SK-N-SH treated with all-trans-retinoic acid at 6 μM for 48 hours (cell line): ENCODE measurements at regions not wholly inside any gene's neighbourhood (a gene's known extent, or its start where the extent isn't known, plus 50 kb on each side); places are given as distances from the start of the nearest gene placed in this dataset.

ENCODE experiments used
- ATAC-seq: fragments of 200-7000 bp; cut with Tn5 transposase; 3 replicates; pipeline ENCODE4 v1.9.1; 2020; ENCODE audit warnings: mild to moderate bottlenecking, moderate library complexity
- ARNTL ChIP-seq: fragments of 450-650 bp; formaldehyde crosslinking; IDR thresholded peaks from 2 replicates; pipeline ENCODE4 v1.5.0; 2020; ENCODE audit warnings: low read depth, mild to moderate bottlenecking, moderate library complexity, borderline replicate concordance
- BACH2 ChIP-seq: fragments of 250-450 bp; sonication (Bioruptor Pico); IDR thresholded peaks from 2 replicates; pipeline ENCODE4 v1.9.0; 2021; ENCODE audit warnings: mild to moderate bottlenecking, borderline replicate concordance
- CSDC2 ChIP-seq: fragments of 250-450 bp; sonication (Bioruptor Pico); IDR thresholded peaks from 2 replicates; pipeline ENCODE4 v1.5.0; 2020; ENCODE audit warnings: mild to moderate bottlenecking, moderate library complexity
- ESRRG ChIP-seq: fragments of 250-450 bp; sonication (Bioruptor Pico); IDR thresholded peaks from 2 replicates; pipeline ENCODE4 v1.6.1; 2021; ENCODE audit warnings: mild to moderate bottlenecking
- GLIS3 ChIP-seq: fragments of 250-450 bp; sonication (Bioruptor Pico); IDR thresholded peaks from 2 replicates; pipeline ENCODE4 v1.5.0; 2020; ENCODE audit warnings: mild to moderate bottlenecking, moderate library complexity
- ISL1 ChIP-seq: fragments of 250-450 bp; sonication (Bioruptor Pico); IDR thresholded peaks from 2 replicates; pipeline ENCODE4 v2.1.2; 2022; ENCODE audit warnings: mild to moderate bottlenecking, moderate library complexity
- OSR1 ChIP-seq: fragments of 250-450 bp; sonication (Bioruptor Pico); IDR thresholded peaks from 2 replicates; pipeline ENCODE4 v1.8.0; 2022; ENCODE audit warnings: moderate library complexity, mild to moderate bottlenecking, inconsistent platforms
- PPARA ChIP-seq: fragments of 250-450 bp; sonication (Bioruptor Pico); IDR thresholded peaks from 2 replicates; pipeline ENCODE4 v1.5.0; 2020; ENCODE audit warnings: mild to moderate bottlenecking, borderline replicate concordance
- RARB ChIP-seq: fragments of 250-450 bp; sonication (Bioruptor Pico); IDR thresholded peaks from 2 replicates; pipeline ENCODE4 v1.8.0; 2021; ENCODE audit warnings: mild to moderate bottlenecking, moderate library complexity
- SNAI2 ChIP-seq: fragments of 250-450 bp; sonication (Bioruptor Pico); IDR thresholded peaks from 2 replicates; pipeline ENCODE4 v1.5.0; 2020; ENCODE audit warnings: mild to moderate bottlenecking, moderate library complexity
- TCF4 ChIP-seq: fragments of 250-450 bp; sonication (Bioruptor Pico); IDR thresholded peaks from 2 replicates; pipeline ENCODE4 v1.8.0; 2021; ENCODE audit warnings: mild to moderate bottlenecking, moderate library complexity, borderline replicate concordance
- TOX ChIP-seq: fragments of 250-450 bp; sonication (Bioruptor Pico); IDR thresholded peaks from 2 replicates; pipeline ENCODE4 v1.8.0; 2021; ENCODE audit warnings: mild to moderate bottlenecking, moderate library complexity, borderline replicate concordance
- ZC3H10 ChIP-seq: fragments of 250-450 bp; sonication (Bioruptor Pico); IDR thresholded peaks from 2 replicates; pipeline ENCODE4 v1.5.1; 2021; ENCODE audit warnings: mild to moderate bottlenecking, moderate library complexity
- ZFP3 ChIP-seq: fragments of 250-450 bp; sonication (Bioruptor Pico); IDR thresholded peaks from 2 replicates; pipeline ENCODE4 v1.5.0; 2020; ENCODE audit warnings: mild to moderate bottlenecking, moderate library complexity
- ZFP30 ChIP-seq: fragments of 450-650 bp; formaldehyde crosslinking; IDR thresholded peaks from 2 replicates; pipeline ENCODE4 v1.5.0; 2022; ENCODE audit warnings: mild to moderate bottlenecking, moderate library complexity
- ZNF565 ChIP-seq: fragments of 450-650 bp; formaldehyde crosslinking; conservative IDR thresholded peaks from 2 replicates; pipeline ENCODE4 v1.5.0; 2020; ENCODE audit warnings: low read depth, mild to moderate bottlenecking, moderate library complexity
- ZNF70 ChIP-seq: fragments of 450-650 bp; formaldehyde crosslinking; IDR thresholded peaks from 2 replicates; pipeline ENCODE4 v1.5.0; 2020; ENCODE audit warnings: mild to moderate bottlenecking, moderate library complexity
- ZNF8 ChIP-seq: fragments of 450-650 bp; formaldehyde crosslinking; IDR thresholded peaks from 2 replicates; pipeline ENCODE4 v1.5.0; 2020; ENCODE audit warnings: mild to moderate bottlenecking, moderate library complexity
- TF ChIP-seq, protein P1 (sequence below): fragments of 250-450 bp; sonication (Bioruptor Pico); IDR thresholded peaks from 2 replicates; pipeline ENCODE4 v1.8.0; 2020; ENCODE audit warnings: mild to moderate bottlenecking, moderate library complexity, borderline replicate concordance
- TF ChIP-seq, protein P2 (sequence below): fragments of 250-450 bp; sonication (Bioruptor Pico); IDR thresholded peaks from 2 replicates; pipeline ENCODE4 v1.5.1; 2020; ENCODE audit warnings: low read depth, mild to moderate bottlenecking, moderate library complexity
- TF ChIP-seq, protein P3 (sequence below): fragments of 250-450 bp; sonication (Bioruptor Pico); IDR thresholded peaks from 2 replicates; pipeline ENCODE4 v1.5.1; 2021; ENCODE audit warnings: mild to moderate bottlenecking, moderate library complexity
- TF ChIP-seq, protein P4 (sequence below): fragments of 250-450 bp; sonication (Bioruptor Pico); IDR thresholded peaks from 2 replicates; pipeline ENCODE4 v1.8.0; 2021; ENCODE audit warnings: low read depth, mild to moderate bottlenecking, moderate library complexity, borderline replicate concordance
- TF ChIP-seq, protein P5 (sequence below): fragments of 250-450 bp; sonication (Bioruptor Pico); IDR thresholded peaks from 2 replicates; pipeline ENCODE4 v1.5.0; 2020; ENCODE audit warnings: mild to moderate bottlenecking, moderate library complexity

DNA sequence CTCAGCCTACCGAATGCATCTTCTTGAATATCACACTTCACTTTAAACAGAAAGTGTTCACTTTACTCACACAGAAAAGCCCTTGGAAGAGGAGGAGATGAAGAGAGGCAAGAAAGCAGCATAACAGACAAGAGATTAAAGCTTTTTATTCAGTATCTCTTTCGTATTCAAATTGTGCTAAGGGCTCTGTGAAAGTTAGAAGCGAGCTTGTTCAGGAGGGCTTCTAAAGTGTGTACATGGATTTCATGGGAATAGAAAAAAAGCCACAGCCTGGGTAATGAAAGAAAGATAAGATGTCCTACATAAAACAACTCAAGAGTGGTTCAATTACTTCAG lies 531.9 kb downstream of the TMEM182 start (continued):
- TF ChIP-seq, protein P1, sequence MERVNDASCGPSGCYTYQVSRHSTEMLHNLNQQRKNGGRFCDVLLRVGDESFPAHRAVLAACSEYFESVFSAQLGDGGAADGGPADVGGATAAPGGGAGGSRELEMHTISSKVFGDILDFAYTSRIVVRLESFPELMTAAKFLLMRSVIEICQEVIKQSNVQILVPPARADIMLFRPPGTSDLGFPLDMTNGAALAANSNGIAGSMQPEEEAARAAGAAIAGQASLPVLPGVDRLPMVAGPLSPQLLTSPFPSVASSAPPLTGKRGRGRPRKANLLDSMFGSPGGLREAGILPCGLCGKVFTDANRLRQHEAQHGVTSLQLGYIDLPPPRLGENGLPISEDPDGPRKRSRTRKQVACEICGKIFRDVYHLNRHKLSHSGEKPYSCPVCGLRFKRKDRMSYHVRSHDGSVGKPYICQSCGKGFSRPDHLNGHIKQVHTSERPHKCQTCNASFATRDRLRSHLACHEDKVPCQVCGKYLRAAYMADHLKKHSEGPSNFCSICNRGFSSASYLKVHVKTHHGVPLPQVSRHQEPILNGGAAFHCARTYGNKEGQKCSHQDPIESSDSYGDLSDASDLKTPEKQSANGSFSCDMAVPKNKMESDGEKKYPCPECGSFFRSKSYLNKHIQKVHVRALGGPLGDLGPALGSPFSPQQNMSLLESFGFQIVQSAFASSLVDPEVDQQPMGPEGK (CRISPR knock-in tag): no peak
- TF ChIP-seq ZNF8: no peak
- no peak for TF ChIP-seq RARB (CRISPR knock-in tag)
- no peak for TF ChIP-seq ZNF70
- TF ChIP-seq TOX: no peak
- TF ChIP-seq SNAI2 (CRISPR knock-in tag): no peak
- TF ChIP-seq TCF4 (CRISPR knock-in tag): no peak
- no peak for TF ChIP-seq ZC3H10 (CRISPR knock-in tag)
- no peak for TF ChIP-seq GLIS3 (CRISPR knock-in tag)

DNA sequence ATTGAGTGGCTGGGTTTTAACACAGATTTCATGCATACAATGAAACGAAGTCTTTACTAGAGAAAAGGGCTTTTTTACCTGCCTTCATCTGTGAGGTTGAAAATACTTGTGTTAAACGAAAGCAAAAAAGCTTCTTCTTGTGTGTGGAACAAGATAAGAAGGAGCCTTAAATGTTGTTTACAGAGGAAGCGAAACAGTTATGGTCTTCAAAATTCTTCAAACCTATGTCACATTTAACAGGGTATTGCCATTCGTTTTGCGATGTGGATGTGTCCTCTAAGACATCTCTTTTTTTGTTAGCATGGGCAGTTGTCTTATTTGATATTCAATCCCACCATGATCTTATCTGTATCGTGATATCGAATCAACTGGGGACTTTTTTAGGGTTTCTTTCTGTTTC lies 532.6 kb downstream of the TMEM182 start:
- ATAC-seq: no peak
- TF ChIP-seq ZFP3 (CRISPR knock-in tag) (no peak), BACH2 (no peak), ZNF8 (no peak), PPARA (CRISPR knock-in tag) (no peak), ZFP30 (CRISPR knock-in tag) (no peak), ARNTL (CRISPR knock-in tag) (no peak), ZNF565 (CRISPR knock-in tag) (no peak), TOX (no peak)
- TF ChIP-seq, protein P2, sequence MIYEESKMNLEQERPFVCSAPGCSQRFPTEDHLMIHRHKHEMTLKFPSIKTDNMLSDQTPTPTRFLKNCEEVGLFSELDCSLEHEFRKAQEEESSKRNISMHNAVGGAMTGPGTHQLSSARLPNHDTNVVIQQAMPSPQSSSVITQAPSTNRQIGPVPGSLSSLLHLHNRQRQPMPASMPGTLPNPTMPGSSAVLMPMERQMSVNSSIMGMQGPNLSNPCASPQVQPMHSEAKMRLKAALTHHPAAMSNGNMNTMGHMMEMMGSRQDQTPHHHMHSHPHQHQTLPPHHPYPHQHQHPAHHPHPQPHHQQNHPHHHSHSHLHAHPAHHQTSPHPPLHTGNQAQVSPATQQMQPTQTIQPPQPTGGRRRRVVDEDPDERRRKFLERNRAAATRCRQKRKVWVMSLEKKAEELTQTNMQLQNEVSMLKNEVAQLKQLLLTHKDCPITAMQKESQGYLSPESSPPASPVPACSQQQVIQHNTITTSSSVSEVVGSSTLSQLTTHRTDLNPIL: no peak

DNA sequence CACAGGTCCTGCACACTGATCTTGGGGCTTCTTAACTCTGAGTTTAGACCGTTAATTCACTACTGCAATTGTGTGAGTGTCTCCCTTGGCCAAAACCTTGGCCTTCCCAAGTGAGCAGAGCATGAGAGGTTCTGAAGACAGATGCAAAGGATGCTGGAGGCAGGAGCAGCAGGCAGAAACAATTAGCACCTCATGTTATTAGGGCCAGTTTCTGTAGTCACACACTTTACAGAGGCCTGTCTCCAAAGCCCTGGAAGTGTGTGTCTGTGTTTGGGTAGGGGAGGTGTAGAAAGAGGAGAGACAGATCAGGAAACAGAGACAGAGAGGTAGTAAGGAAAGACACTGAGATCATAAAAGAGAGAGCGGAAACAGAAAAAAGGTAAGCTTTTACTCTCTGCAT lies 533.8 kb downstream of the TMEM182 start:
- ATAC-seq: no peak
- TF ChIP-seq GLIS3 (CRISPR knock-in tag) (no peak), ZFP3 (CRISPR knock-in tag) (no peak), SNAI2 (CRISPR knock-in tag) (no peak), ZNF565 (CRISPR knock-in tag) (no peak), ZNF70 (no peak), ISL1 (no peak), BACH2 (no peak), ZFP30 (CRISPR knock-in tag) (no peak), OSR1 (CRISPR knock-in tag) (no peak)
- TF ChIP-seq, protein P2: no peak
- TF ChIP-seq, protein P3, sequence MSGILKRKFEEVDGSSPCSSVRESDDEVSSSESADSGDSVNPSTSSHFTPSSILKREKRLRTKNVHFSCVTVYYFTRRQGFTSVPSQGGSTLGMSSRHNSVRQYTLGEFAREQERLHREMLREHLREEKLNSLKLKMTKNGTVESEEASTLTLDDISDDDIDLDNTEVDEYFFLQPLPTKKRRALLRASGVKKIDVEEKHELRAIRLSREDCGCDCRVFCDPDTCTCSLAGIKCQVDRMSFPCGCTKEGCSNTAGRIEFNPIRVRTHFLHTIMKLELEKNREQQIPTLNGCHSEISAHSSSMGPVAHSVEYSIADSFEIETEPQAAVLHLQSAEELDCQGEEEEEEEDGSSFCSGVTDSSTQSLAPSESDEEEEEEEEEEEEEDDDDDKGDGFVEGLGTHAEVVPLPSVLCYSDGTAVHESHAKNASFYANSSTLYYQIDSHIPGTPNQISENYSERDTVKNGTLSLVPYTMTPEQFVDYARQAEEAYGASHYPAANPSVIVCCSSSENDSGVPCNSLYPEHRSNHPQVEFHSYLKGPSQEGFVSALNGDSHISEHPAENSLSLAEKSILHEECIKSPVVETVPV: no peak

DNA sequence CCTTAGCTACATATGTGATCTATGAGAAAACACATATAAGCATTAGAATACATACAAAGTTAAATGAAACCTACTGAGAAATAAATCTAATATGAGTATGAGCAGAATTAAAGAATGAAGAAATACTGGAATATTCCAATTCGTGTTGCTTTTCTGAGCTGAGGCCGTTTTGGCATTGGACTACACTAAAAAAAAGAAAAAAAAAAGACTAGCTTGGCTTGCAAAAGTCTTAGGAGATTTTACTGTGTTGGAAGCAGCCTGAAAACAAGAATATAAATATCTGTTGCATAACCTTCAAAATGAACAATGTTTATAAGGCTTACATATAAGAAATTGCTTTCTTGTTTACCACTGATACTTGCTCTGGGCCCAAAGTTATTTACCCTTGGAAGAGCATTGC lies 562.8 kb downstream of the TMEM182 start:
- ATAC-seq: no peak
- no peak for TF ChIP-seq CSDC2
- no peak for TF ChIP-seq ARNTL (CRISPR knock-in tag)
- no peak for TF ChIP-seq ESRRG (CRISPR knock-in tag)
- TF ChIP-seq TOX: no peak
- TF ChIP-seq, protein P4, sequence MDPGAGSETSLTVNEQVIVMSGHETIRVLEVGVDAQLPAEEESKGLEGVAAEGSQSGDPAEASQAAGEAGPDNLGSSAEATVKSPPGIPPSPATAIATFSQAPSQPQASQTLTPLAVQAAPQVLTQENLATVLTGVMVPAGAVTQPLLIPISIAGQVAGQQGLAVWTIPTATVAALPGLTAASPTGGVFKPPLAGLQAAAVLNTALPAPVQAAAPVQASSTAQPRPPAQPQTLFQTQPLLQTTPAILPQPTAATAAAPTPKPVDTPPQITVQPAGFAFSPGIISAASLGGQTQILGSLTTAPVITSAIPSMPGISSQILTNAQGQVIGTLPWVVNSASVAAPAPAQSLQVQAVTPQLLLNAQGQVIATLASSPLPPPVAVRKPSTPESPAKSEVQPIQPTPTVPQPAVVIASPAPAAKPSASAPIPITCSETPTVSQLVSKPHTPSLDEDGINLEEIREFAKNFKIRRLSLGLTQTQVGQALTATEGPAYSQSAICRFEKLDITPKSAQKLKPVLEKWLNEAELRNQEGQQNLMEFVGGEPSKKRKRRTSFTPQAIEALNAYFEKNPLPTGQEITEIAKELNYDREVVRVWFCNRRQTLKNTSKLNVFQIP (CRISPR knock-in tag): no peak
- no peak for TF ChIP-seq RARB (CRISPR knock-in tag)
- no peak for TF ChIP-seq BACH2
- no peak for TF ChIP-seq ZC3H10 (CRISPR knock-in tag)
- TF ChIP-seq, protein P3: no peak
- TF ChIP-seq, protein P1 (CRISPR knock-in tag): no peak
- TF ChIP-seq, protein P5, sequence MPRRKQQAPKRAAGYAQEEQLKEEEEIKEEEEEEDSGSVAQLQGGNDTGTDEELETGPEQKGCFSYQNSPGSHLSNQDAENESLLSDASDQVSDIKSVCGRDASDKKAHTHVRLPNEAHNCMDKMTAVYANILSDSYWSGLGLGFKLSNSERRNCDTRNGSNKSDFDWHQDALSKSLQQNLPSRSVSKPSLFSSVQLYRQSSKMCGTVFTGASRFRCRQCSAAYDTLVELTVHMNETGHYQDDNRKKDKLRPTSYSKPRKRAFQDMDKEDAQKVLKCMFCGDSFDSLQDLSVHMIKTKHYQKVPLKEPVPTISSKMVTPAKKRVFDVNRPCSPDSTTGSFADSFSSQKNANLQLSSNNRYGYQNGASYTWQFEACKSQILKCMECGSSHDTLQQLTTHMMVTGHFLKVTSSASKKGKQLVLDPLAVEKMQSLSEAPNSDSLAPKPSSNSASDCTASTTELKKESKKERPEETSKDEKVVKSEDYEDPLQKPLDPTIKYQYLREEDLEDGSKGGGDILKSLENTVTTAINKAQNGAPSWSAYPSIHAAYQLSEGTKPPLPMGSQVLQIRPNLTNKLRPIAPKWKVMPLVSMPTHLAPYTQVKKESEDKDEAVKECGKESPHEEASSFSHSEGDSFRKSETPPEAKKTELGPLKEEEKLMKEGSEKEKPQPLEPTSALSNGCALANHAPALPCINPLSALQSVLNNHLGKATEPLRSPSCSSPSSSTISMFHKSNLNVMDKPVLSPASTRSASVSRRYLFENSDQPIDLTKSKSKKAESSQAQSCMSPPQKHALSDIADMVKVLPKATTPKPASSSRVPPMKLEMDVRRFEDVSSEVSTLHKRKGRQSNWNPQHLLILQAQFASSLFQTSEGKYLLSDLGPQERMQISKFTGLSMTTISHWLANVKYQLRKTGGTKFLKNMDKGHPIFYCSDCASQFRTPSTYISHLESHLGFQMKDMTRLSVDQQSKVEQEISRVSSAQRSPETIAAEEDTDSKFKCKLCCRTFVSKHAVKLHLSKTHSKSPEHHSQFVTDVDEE: no peak
